Effector CD8-positive, alpha-beta T cell (primary cell): ENCODE measurements at regions not wholly inside any gene's neighbourhood (a gene's known extent, or its start where the extent isn't known, plus 50 kb on each side); places are given as distances from the start of the nearest gene placed in this dataset.

Source experiments
- DNase-seq: peaks from one replicate; lab custom pipeline; 2025; lab: John Stamatoyannopoulos, UW

DNA sequence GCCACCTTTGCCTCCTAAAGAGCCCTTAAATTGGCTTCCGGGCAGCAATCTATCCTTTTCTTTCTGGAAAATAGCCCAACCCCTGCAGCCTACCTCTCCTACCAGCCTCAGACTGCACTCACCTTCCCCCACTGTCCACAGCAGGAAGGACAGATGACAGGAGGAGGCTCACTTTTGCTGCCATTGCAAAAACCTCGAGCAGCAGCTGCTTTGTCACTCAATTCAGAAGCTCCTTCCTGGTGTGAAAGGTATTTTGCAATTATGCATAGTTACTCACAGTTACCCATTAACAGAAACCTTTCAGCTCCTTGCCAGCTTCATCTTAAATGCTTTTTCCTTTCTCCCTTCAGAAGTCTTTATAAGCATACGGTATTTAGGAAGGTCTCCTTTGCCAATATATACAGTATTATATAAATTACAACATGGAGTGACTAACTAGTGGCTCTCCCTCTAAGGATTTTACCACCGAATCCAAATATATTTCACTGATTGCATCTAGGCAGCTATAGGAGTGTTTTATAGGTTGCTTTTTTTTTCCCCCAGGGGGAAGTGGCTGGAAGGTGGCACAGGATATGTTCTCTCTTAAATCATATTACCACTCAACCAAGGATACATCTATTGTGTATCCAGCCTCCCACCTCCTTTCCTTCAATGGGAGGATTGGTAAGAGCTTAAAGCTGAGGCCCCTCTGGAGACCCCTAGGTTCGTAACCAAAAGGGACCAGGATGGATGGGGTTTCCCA is 142.1 kb upstream of the IPO9 start:
- no peak for DNase-seq

DNA sequence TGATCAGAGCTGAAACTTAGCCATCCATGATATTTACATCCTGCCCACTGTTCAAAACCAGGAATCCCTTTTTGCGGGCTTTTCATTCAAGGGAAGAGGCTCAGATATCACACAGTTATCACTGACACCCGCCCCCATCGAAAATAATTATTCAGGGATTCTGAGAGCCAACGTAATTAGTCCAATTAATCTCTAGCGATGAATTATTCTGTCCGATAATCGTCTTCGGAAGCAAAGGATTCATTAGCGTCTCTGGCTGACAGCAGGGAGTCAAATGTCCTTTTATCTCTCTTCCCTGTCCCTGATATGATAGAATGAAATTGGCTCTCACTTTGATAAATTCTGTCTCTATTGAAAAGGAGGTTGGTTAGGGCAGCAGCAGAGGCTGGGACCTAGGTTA is 140.4 kb upstream of the IPO9 start:
- no peak for DNase-seq

DNA sequence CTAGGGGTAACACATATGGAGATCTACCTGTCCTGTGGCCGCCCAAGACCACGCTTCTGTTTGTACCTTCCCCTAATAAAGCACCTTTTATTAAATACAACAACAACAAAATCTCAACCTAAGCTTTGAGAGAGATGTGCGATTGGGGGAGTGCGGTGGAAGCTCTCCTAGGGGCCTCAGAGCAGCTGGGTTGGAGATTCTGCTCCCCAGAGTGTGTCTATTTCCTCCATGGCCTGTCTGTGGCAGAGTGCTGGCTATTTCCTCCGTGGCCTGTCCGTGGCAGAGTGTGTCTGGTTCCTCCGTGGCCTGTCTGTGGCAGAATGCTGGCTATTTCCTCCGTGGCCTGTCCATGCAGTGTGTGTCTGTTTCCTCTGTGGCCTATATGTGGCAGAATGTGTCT is 139.3 kb upstream of the IPO9 start:
- no peak for DNase-seq

DNA sequence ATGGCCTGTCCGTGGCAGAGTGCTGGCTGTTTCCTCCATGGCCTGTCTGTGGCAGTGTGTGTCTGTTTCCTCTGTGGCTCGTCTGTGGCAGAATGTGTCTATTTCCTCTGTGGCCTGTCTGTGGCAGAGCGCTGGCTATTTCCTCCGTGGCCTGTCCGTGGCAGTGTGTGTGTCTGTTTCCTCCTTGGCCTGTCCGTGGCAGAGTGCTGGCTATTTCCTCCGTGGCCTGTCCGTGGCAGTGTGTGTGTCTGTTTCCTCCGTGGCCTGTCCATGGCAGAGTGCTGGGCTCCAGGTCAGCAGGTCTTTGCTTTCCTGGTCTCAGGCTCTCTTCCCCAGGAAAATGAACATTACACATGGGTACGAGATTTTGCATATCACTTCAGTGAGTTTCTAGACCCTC is 138.4 kb upstream of the IPO9 start:
- no peak for DNase-seq

DNA sequence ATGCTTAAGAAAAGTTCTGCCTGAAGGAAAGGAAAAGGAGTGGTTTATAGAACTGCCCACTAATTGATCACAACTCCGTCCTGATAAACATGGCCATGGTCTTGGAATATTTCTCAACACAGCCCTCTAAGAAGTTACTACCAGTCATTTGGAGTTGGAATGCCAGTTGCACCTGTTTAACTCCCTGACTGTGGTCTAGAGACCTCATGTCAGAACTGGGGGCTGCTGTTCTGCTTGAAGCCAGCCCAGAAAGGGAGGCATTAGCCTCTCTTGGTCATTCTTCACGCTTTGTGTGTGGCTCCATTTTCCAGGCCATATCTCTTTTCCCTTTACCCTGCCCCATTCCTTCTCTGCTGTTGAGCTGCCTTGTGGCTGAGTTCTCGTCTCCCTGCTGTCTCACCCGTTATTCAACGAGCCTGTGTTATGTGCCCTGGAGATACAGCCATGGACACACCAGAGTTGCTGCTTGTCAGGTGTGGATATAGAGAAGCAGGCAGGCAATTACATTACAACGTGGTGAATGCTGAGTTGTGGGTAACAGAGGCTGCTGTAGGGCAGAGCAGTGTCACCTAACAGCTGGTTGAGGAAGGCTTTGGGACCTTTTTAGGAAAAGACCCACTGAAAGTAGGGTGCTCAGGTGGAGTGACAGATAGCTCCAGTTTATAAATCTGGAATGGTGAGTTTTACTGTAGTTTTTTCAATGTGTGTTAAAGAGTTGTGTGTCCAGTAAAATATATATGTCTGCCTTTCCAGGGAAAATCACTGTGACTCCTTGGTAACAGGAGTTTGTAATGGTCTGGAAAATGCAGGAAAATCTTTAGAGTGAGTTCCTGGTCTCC is 137.0 kb upstream of the IPO9 start:
- no peak for DNase-seq

DNA sequence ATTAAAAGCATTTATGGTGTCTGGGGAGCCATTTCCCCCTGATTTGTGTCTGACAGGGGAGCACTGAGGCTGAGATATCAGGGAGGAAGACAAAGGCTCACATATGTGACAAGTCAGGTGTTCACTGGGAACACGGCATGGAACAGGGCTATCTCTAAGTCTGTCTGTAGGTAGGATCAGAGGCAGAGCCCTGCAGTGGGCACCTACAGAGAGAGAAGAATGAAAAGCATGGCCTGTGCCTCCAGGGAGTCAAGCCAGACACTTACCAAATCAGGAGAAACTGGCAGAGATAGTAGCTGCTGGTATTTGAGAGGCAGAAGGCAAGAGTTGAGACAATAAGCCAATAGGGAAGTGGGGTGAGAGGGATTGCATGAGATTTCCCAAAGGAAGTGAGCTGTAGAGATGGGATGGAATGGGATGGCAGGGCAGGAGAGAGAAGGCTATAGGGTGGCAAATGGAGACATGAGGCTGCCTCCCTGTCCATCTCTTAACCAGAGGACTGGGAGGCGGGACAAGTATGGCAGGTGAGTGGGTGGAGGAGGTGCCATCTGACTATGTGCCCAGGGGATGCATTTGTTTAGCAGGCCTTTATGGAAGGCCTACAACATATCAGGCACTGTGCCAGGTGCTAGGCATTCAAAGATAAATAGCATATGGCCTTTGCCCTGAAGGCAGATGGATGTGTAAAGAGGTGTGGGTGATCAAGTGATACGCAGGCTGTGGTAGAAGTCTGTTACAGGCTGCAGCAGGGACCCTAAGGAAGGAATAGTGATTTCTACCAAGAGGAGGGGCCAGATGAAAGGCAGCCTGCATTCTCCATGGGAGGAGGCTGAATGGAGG is 136.2 kb upstream of the IPO9 start:
- no peak for DNase-seq

DNA sequence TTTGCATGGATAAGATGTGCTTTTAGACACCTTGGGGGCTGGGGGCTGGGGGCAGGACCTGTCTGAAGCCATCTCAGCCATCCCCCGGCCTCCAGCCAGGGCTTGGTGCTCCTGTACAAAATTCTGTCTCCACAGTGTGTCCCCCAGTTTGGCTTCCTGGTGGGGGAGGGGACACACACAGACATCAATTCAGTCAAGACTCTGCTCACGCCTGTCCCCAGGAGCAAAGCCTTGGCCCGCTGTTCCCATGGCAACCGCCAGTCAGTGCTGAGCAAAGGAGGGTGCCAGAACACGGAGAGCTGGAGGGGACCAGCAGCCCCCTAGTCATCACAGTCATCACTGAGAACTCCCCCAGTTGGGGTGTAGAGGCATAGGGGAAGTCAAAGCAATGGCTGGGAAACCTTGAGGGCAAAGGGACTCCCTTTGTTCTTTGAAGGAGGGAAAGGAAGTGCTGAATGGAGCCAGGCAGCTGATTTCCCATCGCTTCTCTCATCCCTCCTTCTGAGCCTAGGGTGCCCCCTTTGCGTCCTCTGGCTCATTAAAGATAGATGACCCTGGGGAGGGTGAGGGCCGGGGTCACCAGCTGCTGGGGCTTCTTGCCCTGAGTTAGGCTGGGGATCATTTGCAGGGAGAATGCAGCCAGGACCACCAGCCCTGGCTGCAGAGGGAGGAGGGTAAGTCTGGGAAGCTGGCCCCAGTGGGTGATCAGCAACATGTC is 134.9 kb upstream of the IPO9 start:
- DNase-seq, result no peak

DNA sequence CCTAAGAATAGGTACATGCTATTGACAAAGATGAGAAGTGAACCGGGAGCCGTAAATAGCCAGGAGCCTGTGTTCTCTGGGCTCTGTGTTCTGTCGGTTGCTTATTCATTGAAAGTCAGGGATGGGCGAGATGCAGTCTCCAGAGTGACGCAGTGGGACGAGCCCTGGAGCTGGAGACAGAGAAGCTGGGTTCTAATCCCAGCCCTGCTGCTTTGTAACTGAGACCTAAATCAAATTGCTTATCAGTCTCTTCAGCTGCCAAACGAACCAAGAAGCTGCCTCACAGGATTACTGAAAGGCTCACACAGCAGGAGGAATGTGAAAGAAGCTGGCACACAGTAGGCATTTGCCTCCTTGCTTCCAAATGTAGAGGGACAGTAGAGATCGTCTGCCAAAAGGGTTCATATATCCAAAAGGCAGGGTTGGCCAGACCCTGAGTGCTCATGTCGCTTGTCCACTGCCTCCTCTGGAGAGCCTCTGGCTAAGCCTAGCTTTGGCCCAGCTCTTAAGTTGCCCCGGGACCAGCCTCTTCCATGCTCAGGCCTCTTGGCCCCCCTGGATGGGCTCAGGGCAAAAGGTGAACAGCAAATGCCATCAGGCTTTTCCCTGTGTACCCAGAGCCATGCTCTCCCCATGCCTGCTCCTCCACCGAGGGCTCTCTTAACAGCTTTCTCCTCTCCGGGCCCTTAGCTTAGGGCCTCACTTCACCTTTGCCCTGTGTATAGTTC is 134.2 kb upstream of the IPO9 start:
- DNase-seq, result no peak

DNA sequence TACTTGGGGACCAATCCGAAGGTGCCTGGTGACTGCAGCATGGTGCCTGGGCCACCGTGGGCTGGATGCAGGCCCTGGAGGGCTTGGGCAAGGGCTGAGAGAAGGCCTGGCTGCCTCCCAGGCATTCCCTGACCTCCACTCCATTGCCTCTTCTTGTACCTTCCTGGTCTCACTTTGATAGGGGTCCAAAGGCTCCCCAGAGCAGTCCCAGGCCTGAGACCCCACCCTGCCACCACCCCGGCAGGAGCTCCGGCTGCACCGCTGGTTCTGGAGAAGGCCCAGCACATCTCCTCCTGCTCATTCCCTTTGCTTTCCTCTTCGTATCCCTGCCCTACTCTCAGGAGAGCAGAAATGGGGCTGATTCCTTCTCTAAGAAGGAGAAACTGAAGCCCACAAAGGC is 133.3 kb upstream of the IPO9 start:
- DNase-seq, result no peak

DNA sequence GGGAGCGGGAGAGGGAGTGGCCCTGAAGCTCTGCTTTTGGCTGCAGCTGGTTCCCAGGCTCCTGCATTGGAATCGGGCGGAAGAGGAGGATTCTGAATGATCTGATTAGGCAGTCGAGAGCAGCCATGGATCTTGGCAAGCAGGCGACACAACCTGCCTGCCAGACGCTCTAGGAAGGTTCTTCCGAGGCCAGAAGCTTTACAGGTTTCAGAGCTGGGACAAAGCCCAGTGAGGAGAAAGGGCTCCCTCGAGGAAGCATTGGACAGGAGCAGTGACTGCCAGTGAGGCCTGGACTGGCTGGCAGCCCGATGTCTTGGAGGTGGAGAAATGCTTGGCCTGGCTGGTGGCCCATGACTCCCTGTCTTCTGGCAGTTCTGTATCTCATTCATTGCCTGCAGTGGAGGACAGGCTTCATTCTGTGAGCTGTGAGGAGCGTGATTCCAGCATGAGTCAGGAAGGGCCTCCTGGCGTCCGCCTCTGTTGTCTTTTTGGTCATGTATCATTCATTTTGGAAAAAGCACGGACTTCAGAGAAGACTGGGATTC is 132.7 kb upstream of the IPO9 start:
- no peak for DNase-seq

DNA sequence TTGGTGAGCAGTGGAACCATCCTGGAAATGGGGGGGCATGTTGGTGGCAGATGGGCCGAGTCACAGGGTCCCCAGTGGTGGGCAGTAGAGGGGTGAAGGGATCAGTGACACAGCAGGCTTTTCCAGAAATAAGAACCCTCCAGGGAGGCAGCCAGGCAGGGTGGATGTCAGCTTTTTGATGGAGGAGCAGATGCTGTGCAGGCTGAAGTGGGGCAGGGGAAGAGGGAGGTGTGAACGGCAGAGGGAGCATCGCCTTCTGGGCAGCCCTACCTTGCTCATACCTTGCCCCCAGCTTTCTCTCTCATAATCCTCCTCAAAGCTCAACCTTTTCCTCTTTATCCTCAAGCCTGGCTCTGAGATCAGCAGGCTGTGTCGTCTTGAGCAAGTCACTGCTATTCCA is 131.8 kb upstream of the IPO9 start:
- no peak for DNase-seq

DNA sequence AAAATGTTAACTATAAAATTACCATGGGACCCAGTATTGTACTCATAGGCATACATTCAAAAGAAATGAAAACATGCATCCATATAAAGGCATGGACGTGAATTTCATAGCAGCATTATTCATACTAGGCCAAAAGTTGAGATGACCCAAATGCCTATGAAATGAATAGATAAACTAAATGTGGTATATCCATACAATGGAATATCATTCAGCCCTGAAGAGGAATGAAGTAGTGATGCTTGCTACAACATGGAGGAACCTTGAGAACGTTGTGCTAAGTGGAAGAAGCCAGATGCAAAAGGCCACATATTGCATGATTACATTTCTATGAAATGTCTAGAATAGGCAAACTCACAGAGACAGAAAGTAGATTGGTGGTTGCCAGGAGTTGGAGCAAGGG is 127.1 kb upstream of the IPO9 start:
- no peak for DNase-seq

DNA sequence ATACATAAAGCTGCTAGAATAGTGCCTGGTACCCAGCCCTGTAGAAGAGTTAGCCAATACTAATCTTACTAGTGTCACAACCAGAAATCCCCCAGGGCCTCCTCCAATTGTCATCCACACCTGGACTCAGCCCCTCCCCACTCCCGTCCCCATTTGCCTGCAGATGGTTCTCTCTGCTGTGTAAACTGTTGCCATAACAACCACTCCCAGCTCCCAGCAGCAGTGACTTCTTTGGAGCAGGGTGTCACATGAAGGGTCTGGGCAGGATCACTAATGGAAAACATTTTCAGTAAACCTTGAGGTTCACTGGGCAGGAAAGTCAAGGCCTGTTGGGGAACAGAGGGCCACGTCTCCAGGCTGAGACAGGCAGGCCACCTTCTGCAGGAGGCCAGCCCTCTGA is 126.0 kb upstream of the IPO9 start:
- DNase-seq, result no peak

DNA sequence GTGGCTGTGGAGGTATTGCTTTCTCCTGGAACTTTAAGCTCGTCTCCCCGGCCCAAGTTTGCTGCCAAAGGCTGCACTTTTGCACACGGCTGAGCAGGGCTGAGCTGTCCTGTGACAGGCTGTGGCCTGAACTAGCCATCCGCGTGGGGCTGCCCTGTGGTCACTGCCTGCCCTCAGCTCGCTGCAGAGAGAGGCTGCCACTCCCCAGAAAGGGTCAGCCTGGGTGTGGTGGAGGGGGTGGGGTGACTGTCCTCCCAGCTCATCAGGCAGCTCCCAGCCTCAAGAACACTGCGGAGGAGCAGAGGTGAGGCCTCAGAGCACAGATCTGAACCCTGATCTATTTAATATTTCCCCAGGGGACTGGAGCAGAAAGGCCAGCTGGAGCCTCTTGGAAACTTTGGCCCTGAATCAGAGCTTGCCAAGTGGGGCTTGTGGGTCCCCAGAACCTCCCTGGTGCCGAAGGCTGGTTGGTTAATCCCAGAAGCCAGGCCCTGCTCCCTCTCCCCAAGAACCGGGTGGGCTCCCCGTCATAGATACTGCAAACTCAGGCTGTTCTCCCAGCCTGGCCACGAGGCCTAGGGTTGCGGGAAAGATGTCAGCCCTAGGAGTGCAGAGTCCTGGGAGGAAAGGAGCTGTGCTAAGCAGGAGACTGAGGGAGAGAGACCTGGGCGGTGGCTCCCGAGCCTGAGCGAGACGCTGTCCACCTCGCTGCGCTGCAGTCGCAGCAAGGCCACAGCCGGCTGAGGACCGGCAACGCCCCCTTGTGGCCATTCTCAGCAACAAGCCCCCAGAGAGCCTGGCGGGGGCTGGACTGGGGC is 125.1 kb upstream of the IPO9 start:
- peak; percentile 34 for DNase-seq

DNA sequence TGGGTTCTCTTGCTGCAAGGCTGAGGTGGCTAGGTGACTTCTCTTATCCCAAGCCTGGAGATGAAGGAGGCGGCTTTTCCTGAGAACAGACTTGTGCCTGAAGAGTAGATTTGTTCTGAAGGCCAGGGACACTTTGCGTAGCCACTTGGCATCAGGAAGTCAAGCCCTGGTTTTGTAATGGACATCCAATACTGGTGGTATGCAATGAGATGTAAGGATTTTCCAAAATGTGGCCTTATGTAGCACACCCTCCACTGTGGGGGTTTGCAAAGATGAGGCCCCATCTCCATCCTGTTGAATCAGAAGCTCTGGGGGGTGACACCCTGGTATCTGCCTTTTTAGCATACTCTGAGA is 124.5 kb upstream of the IPO9 start:
- DNase-seq, result no peak

DNA sequence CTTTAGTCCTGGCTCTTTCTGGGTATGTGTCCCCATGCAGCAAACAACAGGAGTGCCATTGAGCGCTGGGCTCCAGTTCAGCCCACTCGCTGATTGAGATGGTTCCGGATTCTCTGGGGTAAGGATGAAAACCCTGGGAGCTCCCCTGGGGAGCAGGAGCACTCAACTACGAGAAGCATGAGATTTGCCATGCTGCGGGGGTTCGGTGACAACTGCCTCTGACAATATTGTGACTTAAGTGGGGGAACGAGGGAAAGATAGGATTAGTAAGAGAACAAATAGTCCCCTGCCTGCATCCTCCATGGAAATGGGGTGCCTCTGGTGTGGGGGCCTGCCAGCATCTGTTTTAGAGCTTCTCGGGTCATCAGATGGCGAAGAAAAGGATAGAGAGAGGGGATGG is 123.6 kb upstream of the IPO9 start:
- DNase-seq, result no peak

DNA sequence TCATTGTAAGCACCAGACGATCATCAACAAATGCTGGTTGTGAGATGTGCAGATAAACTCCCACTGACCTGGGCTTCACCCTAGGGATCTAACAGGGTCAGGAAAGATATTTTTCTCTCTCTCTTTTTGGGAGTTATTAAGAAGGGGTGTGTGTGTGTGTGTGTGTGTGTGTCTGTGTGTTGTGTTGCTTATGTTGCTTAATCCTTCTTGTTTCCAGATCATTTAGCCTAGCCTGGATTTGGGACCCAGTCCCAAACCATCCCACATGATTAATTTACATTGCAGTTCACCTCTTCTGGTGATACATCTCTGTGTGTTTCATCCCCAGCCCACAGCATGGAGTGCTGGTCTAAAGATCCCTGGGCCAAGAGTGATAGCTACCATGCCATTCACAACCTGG is 122.8 kb upstream of the IPO9 start:
- DNase-seq, result no peak

DNA sequence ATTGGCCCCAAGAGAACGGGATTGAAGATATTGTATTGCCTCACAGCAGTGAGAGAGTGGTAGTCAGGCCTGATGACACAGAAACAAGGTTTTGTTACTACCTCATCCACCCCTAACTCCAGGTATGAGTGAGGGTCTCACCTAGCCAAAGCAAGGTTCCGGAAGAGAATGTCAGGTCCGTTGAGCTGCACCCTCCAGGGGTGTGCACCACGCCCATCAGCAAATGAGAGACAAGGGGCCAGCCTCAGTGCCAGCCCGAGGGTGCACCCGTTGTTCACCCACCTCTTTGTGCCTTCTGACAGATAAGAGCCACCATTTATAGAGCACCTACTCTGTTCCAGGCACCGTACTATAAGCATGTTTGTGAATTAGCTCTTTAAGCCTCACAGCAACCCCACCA is 121.9 kb upstream of the IPO9 start:
- DNase-seq, result no peak

DNA sequence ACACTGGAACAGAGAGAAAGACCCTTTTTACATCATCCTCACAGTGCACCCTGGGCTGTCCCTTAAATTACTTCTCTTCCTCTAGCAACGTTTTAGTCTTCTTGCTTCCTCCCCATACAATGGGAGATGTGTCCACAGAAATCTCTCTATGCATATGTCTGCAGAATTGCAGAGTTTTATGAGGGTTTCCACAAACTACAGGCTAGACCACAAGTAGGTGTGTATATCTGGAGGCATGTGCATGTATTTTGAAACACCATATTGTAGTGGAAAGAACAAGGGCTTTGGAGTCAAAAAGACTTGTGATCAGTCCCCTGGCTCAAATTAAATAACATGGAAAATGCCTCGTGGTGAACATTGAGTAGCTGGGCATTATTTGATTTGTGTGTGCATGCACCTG is 121.3 kb upstream of the IPO9 start:
- no peak for DNase-seq

DNA sequence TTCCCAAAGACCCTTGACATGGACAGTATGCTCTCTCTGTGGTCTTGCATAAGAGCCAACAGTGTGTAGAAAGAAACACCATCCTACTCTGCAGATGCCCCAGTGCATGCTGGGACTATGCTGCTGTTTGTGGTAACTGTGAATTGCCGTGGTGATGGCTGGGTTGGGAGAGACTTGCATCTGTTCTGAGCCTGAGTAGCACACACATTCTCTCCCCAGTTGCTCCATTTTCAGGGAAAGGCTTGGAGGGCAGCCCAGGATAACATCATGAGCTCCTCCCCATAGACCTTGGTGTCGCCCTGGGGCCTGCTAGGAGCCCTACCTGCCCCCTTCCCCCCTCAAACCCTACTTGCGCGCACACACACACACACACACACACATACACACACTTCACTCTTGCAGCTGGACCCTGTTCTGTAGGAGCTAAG is 120.9 kb upstream of the IPO9 start:
- DNase-seq, result no peak
